Peyer's patch (tissue), 4 donors: ENCODE measurements at regions not wholly inside any gene's neighbourhood (a gene's known extent, or its start where the extent isn't known, plus 50 kb on each side); places are given as distances from the start of the nearest gene placed in this dataset.

Experiments used
- CTCF ChIP-seq, 6 experiments: fragments of 450-650 bp in 4 of 6; fragments of 200-600 bp in 2 of 6; sonication (generic) in 1 of 6; IDR thresholded peaks; one replicate each; pipeline ENCODE4 v1.5.1; 2017 to 2019; ENCODE audit warnings: antibody characterized with exemption in 6 of 6, mild to moderate bottlenecking in 3 of 6, moderate library complexity in 1 of 6
- POLR2A ChIP-seq, 2 donors: fragments of 450-650 bp; IDR thresholded peaks; one replicate each; pipeline ENCODE4 v1.5.1; 2017; ENCODE audit warnings: antibody characterized with exemption in 2 of 2, mild to moderate bottlenecking in 2 of 2, moderate library complexity in 2 of 2

DNA sequence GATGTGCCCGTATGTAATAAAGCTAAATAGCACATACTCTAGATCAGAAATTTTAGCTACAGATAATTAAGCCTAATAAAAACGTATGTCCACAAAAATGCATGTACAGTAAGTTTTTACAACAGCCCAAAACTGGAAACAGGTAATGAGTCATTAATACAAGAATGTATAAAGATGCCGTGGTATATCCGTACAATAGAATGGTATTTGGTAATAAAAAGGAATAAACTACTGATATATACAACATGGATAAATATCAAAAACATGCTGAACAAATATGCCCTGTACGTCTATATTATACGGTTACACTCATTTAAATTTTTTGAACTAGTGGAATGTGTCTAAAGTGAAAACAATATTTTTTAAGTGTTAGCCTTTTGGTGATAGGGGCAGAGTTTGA, 128.2 kb upstream of the ADGRB3 start:
- TF ChIP-seq POLR2A (IDR thresholded peaks at IDR 0.05) (no peak), CTCF (IDR thresholded peaks at IDR 0.05) (no peak)
